ENCODE measurements at regions not wholly inside any gene's neighbourhood (a gene's known extent, or its start where the extent isn't known, plus 50 kb on each side); places are given as distances from the start of the nearest gene placed in this dataset.

GRCh38 chr7:28245123-28245878 lies 64.7 kb upstream of the JAZF1 start:
- Histone ChIP-seq H3K23ac (ENCODE audit: insufficient read length) (no peak overlapping the region), H4K8ac (ENCODE audit: extremely low read depth, insufficient read depth, low read length) (no peak overlapping the region), H3K4me2 (ENCODE audit: insufficient read depth in 1 of 2, low read depth in 2 of 2, low read length in 2 of 2) (no peak overlapping the region), H2AK5ac (ENCODE audit: low read depth, low read length) (no peak overlapping the region), H4K5ac (ENCODE audit: insufficient read length, low read depth, low read length) (no peak overlapping the region), H2BK12ac (ENCODE audit: low read depth, low read length) (no peak overlapping the region), H3K18ac (ENCODE audit: extremely low read depth, low read length) (no peak overlapping the region), H3K56ac (replicated peaks; ENCODE audit: insufficient read length, low read depth, low read length) (no peak overlapping the region), H3K27ac (ENCODE audit: low read depth, low read length) (no peak overlapping the region), H2BK120ac (replicated peaks; ENCODE audit: low read depth, low read length) (peak overlapping the region; percentile 91), H3K9me3 (ENCODE audit: insufficient read depth in 2 of 2, low read depth in 1 of 2, low read length in 1 of 2) (no peaks in the 10 kb centered on the region; a peak in 1 of 4 replicates), H3K27me3 (replicated peaks in 1 of 4; ENCODE audit: control insufficient read depth in 3 of 4, extremely low read depth in 1 of 4, insufficient read depth in 3 of 4, low read length in 3 of 4) (no peaks in the 10 kb centered on the region), H2AFZ (ENCODE audit: low read length) (no peak overlapping the region), H3K9ac (replicated peaks in 1 of 4; ENCODE audit: extremely low read depth in 1 of 4, low read depth in 3 of 4, low read length in 3 of 4) (no peak overlapping the region), H3K4me1 (replicated peaks in 1 of 4; ENCODE audit: control insufficient read depth in 3 of 4, insufficient read depth in 4 of 4, low read length in 3 of 4) (peaks cover 0 to 7% (median 0%) of the 10 kb centered on the region in 4 experiments; a peak in 1 of 7 replicates), H2BK15ac (ENCODE audit: low read length) (no peak overlapping the region), H3K79me2 (ENCODE audit: control insufficient read depth in 1 of 2, insufficient read depth in 2 of 2, low read length in 2 of 2) (no peaks in the 10 kb centered on the region), H3K14ac (ENCODE audit: insufficient read length) (no peak overlapping the region), H3K79me1 (ENCODE audit: low read depth, low read length) (no peaks in the 10 kb centered on the region), H4K20me1 (replicated peaks in 1 of 2; ENCODE audit: control insufficient read depth in 1 of 2, insufficient read depth in 2 of 2, low read length in 2 of 2) (no peaks in the 10 kb centered on the region), H4K91ac (replicated peaks; ENCODE audit: insufficient read length, low read length) (peak overlapping the region; percentile 29), H2BK20ac (ENCODE audit: low read length) (no peak overlapping the region), H3K23me2 (ENCODE audit: low read depth, low read length) (no peaks in the 10 kb centered on the region), H3K36me3 (ENCODE audit: control insufficient read depth in 2 of 4, insufficient read depth in 4 of 4, low read length in 3 of 4) (no peaks in the 10 kb centered on the region), H2BK5ac (ENCODE audit: low read depth, low read length) (peak overlapping the region; percentile 11; the same call in 1 of the 2 replicates), H3K4me3 (ENCODE audit: extremely low read depth in 1 of 4, insufficient read depth in 2 of 4, low read depth in 3 of 4, low read length in 4 of 4) (no peak overlapping the region), H3K4ac (replicated peaks; ENCODE audit: insufficient read length, low read depth, low read length) (peak overlapping the region; percentile 75)
- CTCF ChIA-PET (ENCODE audit: partially characterized antibody), result interaction anchor here (0.9 to 1.2 kb wide), 2 partner anchors 149 to 382 kb away, joined by 3 to 4 read pairs; no protein-coding TSS in a partner anchor
- 83% methylated on average over 9 of the region's 9 CpGs; no CpG with 5 or more reads in 1 of the 2 experiments for WGBS, 2 experiments (ENCODE audit: extremely low coverage in 1 of 2, insufficient coverage in 1 of 2, insufficient read length in 1 of 2, insufficient replicate concordance in 2 of 2, low coverage in 1 of 2, low lambda C conversion rate in 2 of 2, missing lambda C conversion rate in 1 of 2)
- no peak for DNase-seq (ENCODE audit: low read depth in 1 of 2, low spot score in 2 of 2)
- POLR2A ChIA-PET (ENCODE audit: partially characterized antibody), result interaction anchor here (0.7 kb wide), 1 partner anchor 9 kb away, joined by 3 read pairs; no protein-coding TSS in a partner anchor
- FAIRE-seq, result no peak
- no peak for TF ChIP-seq KDM5A (IDR thresholded peaks at IDR 0.05; ENCODE audit: low read length)
- TF ChIP-seq PHF8 (conservative IDR thresholded peaks at IDR 0.05; ENCODE audit: low read depth, low read length), result no peak
- peak; percentile 40; a peak in 3 of 4 replicates for TF ChIP-seq RAD21 (IDR thresholded peaks at IDR 0.05 in 1 of 2, conservative IDR thresholded peaks at IDR 0.05 in 1 of 2; ENCODE audit: low read depth in 2 of 2, low read length in 2 of 2)
- no peak for TF ChIP-seq SP4 (IDR thresholded peaks at IDR 0.05; ENCODE audit: low read length)
- TF ChIP-seq TAF1 (IDR thresholded peaks at IDR 0.05; ENCODE audit: low read depth, low read length), result no peak
- no peak for TF ChIP-seq POLR2A (IDR thresholded peaks at IDR 0.05; ENCODE audit: control extremely low read depth in 1 of 2, low read depth in 2 of 2, low read length in 2 of 2)

Data from H1 (cell line).